Kidney tubule cell (primary cell): ENCODE measurements at regions not wholly inside any gene's neighbourhood (a gene's known extent, or its start where the extent isn't known, plus 50 kb on each side); places are given as distances from the start of the nearest gene placed in this dataset.

Source experiments
- DNase-seq: peaks from one replicate; pipeline ENCODE4 v3.0.0-alpha.2; 2018; ENCODE audit warnings: low spot score

DNA sequence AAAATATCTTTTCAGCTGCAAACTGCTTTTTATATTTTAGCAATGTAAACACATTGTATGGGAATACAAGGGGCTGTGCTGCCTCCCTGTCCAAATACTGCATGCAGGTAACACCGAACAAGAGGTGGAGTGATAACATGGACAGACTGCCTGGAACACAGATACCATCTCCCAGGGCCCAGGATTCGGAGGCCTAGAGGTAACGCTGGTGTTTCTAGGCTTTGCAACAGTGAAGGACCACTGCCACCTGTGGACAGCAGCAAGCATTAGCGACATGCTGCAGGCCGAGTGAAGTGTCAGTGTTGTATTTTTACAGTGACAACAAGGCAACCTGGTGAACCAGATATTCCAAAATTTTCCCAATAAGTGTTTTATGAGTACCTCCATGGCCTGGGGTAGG lies 379.1 kb downstream of the DMRT2 start:
- peak; percentile 20 for DNase-seq

DNA sequence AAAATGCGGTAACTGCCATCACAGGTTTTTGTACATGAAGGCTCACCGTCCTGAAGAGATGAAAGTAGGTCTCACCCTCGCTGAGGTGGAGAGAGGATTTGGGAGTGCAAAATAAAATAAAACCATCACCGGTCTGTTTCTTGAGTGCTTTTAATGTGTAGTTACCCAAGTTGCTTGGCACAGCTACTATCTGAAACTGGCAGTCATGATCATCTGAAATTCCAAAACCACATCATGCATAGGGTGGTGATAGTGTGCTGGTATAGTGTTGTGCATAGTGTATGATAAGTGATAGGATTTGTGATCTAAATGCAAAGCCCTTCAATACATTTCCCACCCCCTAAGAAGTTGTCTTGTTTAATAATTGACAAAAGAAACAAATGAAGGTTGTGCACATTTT lies 381.3 kb downstream of the DMRT2 start:
- no peak for DNase-seq

DNA sequence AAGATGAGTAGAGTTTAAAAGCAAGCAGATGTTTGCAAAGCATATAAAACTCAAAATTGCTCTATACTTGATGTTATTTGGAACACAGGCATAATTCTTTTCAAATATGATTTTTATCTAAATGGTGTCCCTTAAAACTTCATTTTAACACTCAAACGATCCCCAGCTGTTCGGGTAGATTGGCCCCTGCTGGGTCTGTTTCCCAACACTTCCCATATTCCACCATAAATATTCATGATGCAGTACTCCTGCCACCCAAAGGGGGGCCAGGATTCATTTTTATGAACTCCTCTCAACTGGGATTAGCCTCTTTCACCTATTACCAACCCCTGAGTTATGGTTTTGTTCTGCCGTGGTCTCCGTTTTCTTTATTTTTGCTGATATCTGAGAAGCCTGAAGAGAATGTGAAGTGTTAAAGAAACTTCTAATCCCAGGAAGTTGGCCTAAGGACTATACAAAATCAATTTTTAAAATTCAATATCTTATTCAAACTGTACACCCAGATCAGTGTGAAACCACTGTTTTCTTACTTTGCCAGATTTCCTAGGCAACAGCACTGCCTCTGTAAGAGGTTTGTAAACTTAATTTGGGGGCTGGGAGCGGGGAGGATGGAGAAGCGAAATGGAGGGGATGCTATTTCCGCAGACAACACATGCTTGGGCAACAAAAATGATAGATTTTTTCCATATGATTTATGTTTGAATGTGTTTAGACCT lies 384.1 kb downstream of the DMRT2 start:
- DNase-seq = no peak

DNA sequence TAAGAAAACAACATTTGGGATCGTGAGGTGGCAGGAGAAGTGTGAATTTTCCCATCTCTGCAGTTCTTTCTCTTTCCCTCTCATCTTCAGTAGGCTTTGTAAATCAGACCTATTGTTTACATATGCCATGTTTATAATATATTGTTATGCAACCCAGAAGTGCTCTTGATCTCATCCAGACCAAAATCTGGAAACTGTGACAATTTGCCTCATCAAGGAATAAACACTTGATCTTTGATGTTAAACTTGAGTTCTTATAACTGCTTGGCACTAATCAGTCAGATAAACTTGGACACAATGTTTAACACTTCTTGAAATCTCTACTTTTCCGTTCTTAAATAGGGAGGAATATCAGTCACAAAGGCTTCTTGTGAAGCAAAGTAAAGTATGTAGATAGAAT lies 384.7 kb downstream of the DMRT2 start:
- no peak for DNase-seq

DNA sequence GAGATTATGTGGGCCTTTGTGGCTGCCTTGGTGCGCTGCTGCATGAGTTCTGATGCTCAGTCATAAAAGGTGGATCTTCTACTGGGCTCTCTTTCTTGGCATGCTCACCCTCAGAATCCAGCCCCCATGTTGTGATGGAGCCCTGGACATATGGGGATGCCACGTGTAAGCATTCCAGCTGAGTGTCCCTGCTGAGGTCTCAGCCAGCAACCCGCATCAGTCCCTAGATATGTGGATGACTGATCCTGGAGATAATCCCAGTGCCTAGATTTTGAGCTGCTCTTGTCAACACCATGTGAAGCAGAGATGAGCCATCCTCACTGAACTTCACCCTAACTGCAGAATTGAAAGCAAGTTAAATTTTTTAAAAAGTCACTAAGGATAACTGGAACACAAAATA lies 390.1 kb downstream of the DMRT2 start:
- no peak for DNase-seq

DNA sequence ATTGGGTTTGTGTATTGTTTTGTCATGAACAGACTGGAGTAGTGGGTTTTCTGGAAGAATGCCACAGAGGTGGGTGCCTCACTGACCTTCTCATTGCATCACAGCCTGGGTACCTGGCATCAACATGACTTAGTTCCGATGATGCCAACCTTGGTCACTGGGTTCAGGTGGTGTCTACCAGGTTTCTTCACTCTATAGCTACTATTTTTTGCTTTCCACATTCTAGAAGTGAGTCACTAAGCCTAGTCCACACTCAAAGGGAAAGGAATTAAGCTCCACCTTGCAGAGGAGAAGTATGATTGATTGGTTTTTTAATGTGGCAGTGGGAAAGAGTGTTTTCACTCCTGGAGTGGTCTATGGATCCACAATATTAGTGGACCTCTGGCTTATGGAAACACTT lies 391.9 kb downstream of the DMRT2 start:
- no peak for DNase-seq

DNA sequence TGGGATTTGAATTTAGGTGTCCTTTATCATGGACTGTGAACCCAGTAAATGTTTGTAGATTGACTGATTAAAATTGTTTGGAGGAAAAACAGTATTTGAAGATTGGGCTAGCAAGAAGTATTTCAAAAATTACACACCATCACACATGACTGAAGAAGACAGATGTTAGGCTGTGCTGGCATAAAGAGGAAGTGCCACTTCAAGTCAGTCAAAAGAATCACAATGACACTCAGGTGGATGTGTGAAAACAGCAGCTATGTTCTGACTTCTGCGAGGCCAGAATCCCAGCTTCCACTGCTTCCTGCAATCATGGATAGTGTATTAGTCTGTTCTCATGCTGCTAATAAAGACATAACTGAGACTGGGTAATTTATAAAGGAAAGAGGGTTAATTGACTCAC lies 393.3 kb downstream of the DMRT2 start:
- DNase-seq = no peak

DNA sequence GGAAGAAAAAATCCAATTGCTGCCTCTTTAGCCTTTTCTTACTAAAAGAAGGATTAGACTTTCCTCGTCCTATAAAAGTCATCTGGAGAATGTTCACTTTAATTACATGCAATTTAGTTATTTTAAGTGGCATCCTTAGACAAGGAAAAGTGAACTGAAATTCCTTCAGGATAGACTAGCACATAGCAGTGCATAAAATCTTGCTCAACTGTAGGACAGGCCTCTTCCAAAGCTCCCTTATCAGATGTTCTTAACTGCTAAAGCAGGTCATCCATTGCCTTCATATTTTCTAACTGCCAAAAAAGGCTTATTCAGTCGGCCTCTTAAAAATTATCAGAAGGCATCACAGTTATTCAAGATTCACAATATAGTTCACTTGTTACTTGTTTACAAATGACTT lies 396.5 kb downstream of the DMRT2 start:
- DNase-seq = no peak

DNA sequence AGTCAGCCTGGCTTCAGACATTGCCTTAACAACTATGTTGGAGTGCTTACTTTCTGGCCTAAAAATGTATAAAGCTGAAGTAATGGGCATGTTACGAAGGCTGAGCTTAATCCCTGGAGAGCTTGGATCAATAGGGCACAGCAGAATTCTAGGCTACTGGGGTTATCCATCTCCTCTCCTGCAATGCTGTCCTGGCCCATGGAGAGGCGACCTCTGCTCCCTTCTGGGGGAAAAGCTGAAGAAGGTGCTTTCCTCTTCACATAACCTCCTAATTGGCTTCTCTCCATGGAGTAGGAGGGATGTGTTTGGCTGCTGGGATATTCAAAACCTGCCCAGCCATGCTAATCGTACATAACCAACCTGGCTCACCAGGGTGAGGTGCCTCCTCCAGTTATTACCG lies 403.5 kb downstream of the DMRT2 start:
- no peak for DNase-seq

DNA sequence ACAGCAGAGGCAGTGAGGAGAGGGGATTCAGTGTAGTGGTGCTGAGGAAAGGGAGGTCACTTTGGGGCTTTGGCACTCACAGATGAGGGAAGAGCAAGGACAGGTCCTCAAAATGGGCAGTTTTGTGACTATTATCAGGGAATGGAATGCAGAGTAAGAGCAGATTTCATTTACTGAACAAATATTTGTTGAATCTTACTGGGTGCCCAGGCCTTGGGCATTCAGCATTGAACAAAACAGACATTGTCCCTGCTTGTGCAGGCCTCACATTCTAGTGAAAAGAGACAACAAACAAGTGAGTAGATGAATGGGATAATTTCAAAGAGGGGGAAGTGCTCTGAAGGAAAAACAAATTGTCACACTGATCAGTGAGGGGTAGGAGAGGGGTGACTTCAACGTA lies 404.1 kb downstream of the DMRT2 start:
- no peak for DNase-seq

DNA sequence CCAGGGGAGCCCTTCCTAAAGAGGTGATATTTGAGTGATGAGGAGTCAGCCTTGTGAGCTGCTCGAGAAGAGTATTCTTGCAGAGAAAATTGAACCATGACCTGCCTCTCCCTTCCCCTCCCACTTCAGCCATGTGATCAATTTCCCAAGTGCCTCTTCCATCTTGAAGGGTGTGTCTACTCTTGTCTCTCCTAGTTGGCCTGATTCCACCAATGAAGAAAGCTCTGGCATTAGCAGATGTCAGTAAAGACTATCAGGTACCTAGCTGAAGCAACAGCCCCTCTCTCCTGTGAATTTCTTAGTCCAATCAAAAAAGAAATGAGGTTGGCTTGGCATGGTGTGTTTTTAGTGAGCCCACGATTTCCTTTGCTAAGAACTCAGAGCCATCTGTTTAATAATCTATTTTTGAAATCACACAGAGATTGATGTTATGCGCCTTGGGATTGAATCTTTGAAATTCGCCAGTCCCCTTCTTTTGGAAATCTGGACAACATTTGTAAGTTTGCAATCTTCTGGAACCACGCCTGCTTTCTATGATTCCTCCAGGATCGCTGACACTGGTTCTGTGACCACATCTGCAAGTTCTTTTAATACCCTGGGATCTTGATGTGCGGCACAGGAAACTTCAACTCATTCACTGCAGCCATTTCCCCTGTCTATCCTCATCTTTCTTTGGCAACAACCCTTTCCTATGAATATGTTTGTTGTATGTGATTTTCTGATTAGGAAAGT lies 404.6 kb downstream of the DMRT2 start:
- no peak for DNase-seq

DNA sequence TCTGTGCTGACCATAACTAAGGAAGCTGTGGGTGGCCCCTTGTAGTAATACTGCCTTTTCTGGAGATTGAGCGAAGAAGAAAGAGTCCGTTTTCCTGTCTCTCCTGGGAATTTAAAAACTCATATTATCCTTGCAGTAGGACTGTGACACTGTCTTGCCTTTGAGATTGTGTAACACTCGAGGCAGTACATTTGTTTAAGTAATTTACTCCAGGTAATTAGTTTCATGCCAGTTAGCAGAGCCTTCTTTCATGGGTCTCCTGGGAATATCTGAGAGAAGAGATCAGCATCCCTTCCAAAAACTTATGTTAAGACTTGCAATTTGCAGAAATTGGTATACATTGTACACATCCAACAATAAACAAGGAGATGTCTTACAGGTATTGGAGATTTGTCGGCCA lies 405.6 kb downstream of the DMRT2 start:
- no peak for DNase-seq

DNA sequence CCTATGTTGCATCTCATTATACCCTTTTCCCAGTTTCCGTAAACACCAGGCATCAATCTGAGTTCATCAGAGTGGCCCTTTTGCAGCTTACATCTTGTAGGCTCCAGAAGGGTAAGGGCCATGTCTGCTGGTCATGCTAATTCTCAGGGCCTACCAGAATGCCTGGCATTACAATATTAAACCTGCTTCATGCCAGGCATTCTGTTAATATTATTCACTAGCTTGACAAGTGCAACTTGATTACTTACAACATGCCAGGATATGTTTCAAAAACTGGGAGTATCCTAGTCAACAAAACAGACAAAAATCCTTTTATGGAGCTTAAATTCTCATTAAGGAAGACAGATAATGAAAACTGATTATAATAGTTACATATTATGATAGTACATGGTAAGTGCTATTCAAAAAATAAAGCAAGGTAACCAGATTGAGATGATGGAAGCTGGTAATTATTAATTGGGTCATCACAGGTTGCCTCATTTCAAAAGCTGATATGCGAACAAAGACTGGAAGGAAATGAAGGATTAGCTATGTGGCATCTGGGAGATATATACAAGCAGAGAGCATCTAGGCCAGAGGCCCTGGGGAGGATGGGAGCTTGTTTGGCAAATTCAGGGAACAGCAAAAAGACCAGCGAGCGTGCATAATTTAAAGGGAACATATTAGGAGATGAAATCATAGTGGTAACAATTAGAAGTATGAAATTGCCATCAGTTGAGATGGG lies 406.3 kb downstream of the DMRT2 start:
- no peak for DNase-seq

DNA sequence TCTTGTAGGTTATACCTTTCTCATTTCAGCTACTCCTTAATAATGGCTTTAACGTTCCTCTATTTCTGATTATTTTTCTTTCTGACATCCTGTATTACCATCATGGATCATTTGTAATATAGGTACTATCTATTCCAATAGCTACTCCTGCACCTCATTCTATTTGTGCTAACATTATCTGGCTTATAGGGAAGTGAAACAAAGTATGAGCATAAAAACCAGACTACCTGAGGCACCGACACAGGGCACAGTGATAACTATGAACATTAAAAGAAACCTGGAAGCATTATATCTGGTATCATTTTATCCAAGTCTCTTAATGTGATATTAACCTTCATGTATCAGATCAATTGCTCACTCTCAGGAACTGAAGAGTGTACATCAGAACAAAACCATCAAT lies 407.3 kb downstream of the DMRT2 start:
- no peak for DNase-seq

DNA sequence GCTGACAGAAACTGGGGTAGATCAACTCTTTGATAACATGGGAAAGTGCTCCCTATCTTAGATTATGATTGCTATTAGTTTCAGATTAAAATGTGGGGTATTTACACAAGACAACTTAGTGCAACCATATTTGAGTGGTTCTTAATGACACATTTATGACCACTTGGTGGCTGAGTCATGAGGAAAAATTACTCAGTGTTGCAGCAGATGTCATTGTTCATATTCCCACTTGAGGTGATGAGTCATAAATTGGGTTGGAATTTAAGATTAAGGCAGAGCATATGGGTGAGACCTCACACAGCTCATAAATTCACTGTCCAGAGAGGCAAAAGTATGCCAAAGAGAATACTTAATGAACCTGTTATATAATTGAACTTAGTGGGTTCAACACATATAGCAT lies 408.3 kb downstream of the DMRT2 start:
- DNase-seq = peak; percentile 91

DNA sequence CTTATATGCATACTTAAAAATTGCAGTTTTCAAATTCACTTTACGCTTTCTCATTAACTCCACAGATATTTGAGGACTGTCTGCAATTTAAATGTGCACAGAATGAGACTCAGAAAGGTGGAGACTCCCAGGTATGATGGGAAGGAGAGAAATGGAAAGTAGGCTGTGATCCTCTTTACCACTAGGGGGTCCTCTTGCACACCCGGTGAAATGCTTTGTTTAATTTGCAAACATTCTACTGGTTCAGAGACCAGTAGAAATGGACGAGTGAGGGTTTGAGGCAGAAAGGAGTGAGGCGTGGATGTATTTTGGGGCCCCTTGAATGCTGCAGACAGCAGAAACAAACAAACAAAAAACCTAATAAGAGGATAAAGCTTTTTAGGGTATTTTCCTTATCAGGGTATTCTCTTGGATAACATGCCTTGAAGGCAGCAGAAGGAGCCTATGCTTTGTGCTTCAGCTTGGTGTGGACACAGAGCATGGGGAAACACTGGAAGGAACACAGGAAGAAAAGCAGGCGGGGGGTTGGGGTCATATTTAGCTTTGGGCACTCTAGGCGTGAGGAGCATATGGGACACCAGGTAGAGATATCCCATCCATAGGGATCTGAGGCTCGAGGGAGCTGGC lies 410.1 kb downstream of the DMRT2 start:
- DNase-seq = peak; percentile 13

DNA sequence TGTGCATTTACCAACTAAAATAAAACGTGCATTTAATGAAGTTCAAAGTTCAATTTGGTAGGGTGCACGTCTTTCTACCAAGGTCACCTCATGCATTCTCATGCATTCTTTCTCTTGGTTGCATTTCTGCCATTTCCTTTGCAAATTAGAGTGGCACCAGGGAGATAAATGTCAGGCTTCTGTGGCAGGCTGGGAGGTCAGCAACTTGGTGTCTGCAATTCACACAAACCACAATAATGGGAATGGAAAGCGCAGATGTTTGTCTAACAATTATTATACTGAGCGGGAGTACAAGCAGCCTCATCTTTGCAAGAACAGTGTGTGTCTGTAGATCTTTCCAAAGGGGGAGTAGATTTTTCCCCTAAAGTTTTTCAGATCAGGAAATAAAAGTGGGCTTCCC lies 411.7 kb downstream of the DMRT2 start:
- no peak for DNase-seq

DNA sequence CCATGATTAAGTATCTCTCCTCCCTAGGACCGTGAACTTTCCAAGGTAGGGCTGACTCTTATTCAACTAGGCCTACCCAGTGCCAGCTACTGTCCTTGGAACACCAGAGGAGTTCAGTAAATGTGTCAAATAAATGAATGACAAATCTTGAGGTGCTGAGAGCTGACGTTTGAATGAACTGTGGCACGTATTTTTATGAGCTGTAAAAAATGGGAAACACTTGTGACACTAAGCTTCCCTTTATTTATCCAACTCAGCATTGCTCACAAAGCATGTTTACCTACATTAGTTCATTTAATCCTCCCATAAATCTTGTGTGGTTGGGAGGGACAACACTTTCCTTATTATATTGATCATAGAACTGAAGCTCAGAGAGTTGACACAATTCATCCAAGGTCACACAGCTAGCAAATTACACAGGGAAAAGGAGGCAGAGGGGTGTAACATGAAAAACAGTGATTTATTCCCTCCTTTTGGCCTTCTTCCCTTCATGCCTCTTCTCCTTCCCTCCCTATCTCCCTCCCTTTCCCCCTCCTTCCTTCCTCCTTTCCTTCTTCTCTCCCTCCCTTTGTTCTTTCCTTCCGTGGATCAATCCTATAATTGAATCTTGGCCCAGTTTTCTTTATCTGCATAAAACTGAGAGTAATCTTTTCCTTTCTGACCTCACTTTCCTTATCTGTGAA lies 412.6 kb downstream of the DMRT2 start:
- DNase-seq = no peak

DNA sequence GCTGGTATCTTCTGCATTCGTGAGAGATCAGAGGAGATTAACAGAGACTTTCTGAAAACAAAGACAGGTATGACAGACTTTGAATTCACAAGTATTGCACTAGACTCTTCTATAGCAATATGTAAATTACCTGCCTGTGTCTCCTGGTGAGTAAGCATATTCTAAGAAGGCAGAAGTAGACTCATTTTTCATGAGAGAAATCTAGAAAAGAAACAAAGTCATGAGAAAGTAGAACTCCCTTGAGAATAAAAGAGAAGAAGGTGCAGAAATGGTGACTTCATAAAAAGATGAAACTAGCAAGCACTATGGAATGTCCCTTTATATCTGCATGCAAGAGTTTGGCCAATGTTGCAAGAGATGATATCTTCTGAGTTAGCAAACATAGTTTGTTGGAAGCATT lies 419.8 kb downstream of the DMRT2 start:
- no peak for DNase-seq

DNA sequence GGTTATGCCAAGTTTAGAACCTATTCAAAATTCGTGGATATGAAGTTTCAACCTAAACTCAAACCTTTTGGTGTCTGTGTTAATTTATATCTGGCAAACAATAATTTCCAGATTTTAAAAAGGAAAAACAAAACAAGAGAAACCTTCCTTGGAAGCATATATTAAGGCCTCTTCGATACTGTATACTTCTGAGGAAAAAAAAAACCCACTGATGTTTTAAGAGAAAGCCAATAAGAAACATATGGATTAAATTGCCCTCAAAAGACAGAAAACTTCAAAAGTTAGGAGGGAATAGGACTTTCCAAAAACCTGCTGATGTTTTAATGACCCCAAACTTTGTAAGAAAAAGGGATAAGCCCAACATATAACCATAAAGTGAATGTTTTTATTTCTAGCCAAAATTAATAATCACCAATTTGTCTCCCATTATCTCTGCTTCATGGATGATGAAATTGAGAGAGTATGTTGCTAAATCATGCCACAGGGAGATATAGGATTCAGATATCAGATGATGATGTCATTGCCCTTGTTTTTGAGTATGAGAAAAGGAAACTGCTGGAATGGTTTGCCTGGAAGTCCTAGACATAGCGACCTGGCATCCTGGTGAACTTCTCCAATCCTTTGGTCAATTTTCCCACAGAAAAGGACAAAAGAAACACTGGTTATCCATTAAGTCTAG lies 423.9 kb downstream of the DMRT2 start:
- DNase-seq = no peak

DNA sequence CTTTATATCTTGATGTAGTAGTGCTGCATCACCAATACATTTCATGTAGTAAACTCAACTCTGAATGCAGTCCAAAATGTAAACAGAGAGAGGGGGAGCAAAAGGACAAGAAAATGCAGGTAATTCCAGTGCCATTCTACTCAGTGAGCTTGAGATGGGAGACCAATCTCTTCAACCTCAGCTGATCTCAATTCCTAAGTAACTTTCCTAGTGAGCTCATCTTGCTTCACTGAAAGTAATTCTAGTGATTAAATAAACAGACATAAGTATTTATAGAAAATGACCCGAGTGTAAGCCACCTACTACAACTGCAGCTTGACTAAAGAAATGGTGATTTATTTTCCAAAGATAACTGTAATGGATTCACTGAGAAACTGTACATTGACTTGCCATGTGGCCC lies 424.5 kb downstream of the DMRT2 start:
- no peak for DNase-seq
